DMS153 treated with DMSO at 0.1 percent for 48 hours (cell line): ENCODE measurements at regions not wholly inside any gene's neighbourhood (a gene's known extent, or its start where the extent isn't known, plus 50 kb on each side); places are given as distances from the start of the nearest gene placed in this dataset.
A peak's percentile ranks its signal among the peaks of the same experiment; 100 is the strongest.
"Not testable (repeated sequence)": the region's sequence is repeated elsewhere in the genome, so short reads cannot be mapped to it uniquely, and the experiment has no call there.

Experiments used
- DNase-seq: peaks from one replicate; lab custom pipeline; 2025; ENCODE audit not compliant: unreplicated experiment; lab: John Stamatoyannopoulos, UW

DNA sequence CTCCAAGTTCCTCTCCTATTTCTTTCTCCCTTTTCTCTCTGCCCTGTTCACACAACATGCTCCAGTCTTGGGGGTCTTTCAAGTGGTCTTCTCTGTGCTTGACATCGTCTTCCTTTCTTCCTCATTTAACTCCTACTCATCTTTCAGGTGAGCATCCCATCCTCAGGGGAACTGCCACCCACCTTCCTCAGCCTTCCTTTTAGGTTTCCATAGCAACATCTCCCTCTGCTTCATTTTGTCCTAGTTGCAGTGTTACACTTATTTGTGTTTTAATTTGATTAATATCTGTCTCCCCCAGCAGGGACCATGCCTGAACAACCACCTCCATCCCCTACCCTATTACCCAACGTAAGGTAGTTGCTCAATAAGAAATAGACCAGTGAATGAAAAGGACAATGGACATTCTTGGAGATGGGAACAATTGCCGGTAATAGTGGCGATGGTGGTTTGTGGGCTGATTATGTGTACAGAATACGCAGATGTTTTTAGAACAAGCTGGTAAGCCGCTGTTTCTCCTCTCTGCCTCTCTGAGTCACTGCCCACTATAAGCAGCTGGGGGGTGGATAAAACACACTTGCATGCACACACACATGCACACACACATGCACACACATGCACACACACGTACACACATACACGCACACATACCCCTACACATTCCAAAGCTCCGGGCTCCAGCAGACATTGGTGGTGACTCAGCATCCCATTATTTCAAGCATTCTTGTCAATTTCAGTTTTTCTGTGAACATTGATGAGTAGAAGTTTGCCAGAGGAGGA lies 251.6 kb downstream of the GATA3 start:
- DNase-seq = no peak

DNA sequence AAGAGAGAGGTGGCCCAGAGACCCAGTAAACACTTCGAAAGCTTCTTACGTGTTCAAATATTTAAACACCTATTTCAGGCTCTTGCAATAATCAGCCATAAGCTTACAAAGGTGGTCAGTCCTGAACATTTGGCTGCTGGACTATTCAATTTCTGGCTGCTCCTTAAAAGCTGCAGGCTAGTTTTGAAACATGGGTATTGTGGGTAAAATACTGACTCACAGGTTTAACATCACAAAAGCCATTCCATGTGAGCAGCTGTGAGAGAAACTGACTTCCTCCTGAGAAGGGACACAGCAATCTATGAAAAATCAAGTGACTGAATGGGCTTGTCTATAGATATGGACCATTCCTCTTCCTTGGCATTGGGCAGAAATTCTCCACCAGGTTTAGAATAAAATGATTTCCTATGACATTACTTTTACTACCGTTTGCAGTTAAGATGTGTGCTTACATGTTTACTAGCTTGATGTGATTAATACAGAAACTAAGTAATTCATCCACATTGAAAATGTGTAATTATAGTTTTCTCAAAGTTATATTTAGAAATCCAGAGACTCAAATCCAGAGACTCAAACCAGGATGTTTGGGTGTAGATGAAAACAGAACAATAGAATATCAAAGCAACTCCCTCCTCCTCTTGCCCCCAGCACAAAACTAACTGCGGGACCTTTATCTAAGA lies 252.3 kb downstream of the GATA3 start:
- no peak for DNase-seq

DNA sequence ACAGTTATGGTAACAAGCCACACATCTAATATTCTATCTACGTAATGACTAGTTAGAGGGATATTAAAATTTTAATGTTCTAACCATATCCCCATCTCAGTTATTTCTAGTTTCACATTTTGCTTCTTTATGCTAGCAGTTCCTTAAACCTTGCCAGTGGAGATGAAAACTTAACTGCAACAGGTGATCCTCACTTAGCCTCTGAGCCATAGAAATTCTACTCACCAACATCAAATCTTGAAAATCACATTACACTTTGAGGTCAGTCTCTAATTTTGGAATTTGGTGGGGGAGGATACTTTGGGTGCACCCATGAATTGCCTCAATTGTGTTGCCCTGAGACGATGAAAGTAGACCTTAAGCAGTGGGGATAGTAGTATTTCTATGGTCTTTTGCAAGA lies 256.4 kb downstream of the GATA3 start:
- DNase-seq = no peak

DNA sequence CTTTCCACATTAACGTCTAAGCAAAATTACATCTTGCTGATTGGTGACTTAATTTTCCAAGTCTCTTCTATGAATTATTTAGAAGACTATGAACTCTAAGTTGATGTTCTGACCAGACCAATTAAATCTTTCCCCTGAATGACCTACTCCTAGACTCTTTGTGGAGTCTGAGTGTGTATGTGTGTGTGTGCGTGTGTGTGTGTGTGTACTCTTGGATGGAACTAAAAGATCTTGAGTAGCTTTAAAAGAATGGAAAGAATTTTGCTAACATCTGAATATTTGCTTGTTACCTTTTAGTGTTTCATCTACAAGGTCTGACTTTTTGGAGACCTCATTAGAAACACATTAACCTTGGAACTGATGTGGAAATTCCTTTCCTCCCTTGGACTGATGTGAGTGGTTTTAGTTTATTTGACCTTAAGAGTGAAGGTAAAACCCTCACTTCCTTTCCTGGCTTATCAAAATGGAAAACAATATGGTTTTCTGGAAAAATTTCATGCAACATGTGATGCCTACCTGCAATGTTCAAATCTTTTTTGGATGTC lies 257.1 kb downstream of the GATA3 start:
- DNase-seq = no peak

DNA sequence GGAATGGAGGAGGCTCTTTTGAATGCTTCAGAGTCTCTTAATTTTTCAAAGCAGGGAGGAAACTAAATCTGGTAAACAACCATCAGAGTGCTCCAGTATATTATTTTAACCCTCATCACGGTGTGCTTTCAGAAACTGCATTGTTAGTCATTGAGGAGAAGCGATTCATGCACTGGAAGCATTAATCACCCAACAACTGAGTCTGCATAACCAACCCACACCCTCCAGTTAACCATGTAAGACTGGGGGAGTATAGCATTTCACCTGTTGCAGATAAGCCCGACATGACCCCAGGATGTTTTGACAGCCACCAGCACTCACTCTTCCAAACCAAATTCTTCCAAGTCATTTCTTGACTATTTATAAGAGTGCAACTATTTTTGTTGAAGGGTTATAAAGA lies 257.6 kb downstream of the GATA3 start:
- no peak for DNase-seq

DNA sequence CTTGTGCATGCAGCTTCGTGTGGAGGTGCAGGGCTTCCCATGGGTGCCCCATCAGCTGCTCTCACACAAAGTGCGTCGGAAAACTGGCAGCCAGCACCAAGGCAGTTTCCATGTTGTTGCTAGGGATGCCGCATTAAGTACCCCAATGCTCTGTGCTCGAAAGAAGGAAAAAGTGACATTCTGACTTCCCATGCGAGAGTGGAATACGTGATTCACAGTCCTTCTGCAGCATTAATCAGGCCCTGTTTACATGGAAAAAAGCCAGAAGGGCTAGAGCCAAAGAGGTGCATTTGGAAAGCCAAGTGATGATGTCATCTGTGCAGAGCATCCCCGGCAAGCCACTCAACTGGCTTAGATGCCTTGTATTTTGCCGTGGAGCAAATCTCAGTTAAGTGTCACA lies 258.3 kb downstream of the GATA3 start:
- DNase-seq = no peak

DNA sequence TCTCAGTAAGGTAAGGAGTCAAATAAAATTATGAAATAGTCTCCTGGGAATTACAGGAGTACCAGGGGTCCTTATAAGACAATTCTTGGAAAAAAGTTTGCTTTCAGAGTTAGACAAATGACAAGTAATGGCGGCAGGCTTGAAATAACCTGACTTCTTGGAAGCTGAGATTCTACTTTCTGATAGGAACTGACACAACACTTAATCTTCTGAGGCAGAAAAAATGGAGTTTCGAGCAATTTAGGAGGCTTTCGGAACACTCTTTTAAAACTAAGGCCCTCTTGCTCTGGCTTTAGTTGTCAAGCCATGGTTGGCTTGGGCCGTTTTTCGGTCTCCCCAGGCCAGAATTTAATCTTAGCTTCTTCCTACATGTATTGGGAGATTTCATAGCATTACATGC lies 260.0 kb downstream of the GATA3 start:
- DNase-seq = no peak

DNA sequence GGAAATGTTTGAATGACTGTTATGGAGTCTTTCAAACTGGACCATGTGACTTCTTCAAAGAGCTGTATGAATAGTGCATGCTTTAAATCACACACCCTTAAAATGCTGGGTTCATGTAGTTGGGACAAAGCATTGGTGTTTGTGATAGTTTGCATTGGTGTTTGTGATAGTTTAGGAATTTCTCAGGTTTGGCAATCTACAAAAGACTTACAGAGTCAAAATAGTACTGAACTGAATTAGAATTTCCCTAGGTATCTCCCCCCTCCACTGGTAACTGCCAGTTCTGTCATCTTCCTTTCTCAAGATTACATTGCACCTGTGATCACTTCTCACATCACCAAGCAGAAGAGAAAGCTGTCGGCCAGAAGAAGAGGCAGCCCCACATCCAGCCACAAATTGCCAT lies 261.1 kb downstream of the GATA3 start:
- DNase-seq = no peak

DNA sequence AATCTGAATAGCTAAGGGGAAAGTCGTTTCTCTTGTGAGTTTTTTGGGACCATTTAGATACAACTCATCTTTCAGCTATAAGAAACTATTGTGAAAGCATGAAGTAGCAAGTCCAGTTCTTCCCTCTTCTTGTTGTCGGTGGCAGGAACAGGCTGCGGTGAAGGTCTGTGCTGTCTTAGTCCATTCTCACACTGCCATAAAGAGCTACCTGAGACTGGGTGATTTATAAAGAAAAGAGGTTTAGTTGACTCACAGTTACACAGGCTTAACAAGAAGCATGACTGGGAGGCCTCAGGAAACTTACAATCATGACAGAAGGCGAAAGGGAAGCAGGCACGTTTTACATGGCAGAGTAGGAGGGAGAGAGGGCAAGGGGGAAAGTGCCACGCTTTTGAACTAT lies 261.8 kb downstream of the GATA3 start:
- DNase-seq = no peak

DNA sequence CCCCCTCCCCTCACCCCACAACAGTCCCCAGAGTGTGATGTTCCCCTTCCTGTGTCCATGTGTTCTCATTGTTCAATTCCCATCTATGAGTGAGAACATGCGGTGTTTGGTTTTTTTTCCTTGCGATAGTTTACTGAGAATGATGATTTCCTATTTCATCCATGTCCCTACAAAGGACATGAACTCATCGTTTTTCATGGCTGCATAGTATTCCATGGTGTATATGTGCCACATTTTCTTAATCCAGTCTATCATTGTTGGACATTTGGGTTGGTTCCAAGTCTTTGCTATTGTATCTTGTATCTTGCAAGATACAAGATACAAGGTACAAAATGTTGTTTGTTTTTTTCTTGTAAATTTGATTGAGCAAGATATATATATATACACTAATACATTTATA lies 263.9 kb downstream of the GATA3 start:
- DNase-seq = not testable (repeated sequence)

DNA sequence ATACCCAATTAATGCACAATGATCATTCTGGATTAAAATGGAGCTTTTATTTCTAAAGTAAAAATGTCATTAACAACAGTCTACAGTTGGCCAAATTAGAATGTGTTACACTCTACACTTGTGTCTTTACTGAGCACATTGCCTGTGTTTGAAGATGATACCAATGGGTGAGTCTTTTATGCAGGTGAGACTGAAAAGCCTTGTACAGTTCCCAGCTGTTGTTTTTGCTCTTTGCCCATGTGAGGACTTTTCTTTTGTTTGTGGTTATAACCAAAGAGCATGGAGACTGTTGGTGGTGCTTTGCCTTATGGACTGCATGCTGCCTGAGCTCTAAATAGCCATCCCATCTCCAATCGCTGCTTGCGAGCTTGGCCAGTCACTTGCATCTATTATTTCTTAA lies 264.5 kb downstream of the GATA3 start:
- no peak for DNase-seq

DNA sequence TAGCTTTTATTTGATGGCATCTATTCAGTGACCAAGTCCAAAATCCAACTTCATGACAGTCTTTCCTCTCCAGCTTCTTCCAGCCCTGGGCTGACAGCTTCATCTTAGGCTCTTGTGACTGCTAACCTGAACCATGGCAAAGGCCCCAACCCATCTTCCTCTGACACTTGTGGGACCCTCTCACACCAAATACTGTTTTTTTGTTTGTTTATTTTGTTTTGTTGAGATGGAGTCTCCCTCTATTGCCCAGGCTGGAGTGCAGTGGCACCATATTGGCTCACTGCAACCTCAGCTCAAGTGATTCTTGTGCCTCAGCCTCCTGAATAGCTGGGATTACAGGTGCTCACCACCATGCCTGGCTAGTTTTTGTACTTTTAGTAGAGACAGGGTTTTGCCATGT lies 265.2 kb downstream of the GATA3 start:
- no peak for DNase-seq

DNA sequence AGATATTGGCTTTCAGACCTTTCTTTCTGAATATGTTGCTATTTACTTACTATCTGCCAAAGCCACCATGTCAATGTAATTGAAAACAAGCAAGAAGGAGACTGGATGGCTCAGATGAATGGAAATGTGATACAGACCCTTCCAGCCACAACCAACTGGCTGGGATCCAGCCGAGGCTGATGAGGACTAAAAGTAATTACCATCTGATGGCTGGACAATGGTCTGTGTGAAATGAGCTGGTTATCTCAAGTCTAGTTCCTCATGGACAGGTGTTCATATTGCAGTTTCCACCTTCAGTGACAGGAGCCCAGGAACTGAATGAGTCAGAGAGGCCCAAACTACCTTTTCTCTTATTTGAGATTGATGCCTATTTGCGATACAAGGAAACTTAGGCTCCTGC lies 267.5 kb downstream of the GATA3 start:
- DNase-seq = peak; percentile 16

DNA sequence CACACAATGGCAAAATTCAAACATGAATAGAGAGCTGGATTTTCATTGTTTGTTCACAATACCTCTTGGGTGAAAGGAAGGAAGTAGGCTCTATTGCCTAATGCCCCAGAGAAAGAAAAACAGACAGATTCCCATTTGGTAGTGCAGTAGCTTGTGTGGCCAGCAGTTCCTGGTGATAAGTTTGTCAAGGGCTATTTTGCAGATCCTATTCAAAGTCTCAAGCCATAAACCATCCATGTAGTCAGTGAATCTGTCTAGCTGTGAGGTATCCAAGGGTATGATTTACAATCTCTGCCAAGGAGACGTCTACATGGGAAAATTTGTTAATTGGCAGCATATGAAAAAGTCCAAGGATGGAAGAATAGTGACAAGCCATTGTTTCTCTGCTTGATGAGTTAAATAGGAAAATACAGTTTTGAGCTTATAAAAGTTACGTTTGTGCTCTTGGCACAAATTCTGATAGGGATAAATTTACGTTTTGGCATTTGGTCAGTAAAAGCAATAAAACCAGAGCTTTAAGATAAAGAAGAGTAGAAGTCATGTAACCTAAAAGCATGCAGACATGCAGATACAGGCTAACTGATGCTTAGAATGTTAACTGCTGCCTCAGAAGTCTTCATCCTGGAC lies 269.1 kb downstream of the GATA3 start:
- no peak for DNase-seq

DNA sequence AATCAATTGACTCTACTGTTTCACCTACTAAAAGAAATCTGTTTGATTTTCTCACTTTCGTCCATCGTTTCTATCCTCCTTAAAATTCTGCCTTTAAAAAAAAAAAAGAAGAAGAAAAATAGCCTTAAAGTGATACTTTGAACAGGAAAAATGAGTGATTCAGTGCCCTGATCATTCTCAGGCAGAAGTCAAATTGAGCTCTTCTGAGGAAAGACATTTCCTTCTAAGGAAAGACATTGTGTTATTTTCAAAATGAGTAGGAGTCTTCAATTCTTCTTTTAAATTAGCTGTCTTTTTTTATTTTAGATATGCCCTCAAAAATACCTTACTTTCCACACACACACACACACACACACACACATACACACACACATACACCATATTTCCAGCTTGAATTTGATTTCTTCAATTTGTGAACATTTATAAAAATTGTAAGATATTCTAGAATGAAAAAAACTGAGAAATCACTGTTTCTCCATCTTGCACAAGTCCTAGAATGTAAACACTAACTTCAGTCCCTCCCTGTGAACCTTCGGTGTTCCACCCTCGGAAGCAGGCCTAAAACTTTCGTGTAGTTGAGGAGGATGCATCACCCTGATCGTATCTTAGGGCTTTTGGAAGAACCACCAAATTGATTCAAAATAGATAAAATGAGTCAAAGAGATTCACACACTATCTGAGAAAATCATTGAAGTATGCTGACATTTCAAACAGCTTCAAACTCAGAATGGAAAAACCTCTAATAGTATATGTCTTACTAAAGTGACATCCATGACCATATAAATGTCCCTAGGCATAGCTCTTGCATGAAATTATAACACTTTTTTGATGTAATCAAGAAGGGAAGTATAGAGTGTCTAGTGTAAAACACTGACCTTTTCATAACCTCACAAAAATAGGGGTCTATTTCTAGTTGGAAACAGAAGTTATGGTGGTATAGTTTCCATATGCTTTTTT lies 270.8 kb downstream of the GATA3 start:
- DNase-seq = no peak

DNA sequence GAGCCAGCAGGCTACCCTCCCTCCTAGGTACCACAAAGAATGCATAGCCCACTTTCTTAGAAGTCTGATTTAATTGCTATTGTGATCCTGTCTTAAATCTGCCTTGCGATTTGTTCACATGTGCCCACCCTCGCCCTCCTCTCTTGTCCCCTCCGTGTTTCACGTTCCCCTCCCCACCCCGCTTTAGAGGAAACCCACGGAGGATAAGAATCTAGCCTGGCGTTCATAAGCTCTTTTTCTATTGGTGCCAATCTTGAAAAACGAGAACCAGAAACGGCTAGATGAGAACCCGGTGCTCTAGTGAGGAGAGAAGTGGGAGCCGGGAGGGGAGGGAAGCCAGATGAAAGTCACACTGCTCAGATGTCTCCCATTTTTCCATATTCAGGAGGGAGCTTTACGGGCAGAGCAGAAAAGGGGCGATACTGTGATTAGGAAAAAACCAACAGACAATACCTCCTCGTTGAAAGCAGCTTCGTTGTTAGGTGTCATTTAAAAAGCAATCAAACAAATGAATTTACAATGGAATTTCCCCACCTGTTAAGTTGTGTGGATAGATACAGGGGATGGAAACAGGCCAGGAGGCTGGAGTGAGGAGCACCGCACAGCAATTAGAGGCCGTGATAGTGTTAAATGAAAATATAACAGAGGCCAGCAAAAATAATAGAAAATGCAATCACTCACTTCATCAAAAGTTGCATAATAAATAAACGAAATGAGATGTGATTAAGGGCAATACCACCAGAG lies 272.1 kb downstream of the GATA3 start:
- no peak for DNase-seq

DNA sequence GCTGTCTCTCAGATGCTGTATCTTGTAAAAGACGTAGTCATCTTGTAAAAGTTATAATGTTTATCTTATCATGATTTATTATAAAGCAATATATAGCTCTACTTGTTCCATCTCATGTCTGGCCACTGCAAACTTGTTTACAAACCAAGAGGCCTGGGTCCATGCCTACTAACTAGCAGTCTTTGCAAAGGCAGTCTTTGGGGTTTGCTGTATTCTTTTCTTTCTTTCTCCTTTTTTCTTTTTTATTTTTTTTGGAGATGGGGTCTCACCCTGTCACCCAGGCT lies 272.6 kb downstream of the GATA3 start:
- no peak for DNase-seq

DNA sequence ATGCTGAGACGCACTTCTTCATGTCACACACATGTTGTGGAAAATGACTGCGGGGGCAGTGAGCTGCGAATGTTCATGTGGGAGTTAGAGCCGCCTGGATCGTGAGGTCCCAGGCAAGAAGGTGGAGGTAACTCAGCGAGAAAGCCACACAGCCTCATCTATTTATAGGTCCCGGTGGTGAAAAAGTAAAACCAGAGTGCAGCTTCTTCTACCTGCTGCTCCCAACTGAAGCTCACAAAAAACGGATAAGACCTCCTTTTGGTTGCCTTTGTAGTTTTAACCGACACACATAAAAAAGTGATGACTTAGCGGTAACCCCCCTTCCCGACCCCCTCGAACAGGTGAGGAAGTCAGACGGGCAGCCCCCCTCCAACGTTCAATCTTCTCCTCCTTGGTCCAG lies 276.9 kb downstream of the GATA3 start:
- no peak for DNase-seq

DNA sequence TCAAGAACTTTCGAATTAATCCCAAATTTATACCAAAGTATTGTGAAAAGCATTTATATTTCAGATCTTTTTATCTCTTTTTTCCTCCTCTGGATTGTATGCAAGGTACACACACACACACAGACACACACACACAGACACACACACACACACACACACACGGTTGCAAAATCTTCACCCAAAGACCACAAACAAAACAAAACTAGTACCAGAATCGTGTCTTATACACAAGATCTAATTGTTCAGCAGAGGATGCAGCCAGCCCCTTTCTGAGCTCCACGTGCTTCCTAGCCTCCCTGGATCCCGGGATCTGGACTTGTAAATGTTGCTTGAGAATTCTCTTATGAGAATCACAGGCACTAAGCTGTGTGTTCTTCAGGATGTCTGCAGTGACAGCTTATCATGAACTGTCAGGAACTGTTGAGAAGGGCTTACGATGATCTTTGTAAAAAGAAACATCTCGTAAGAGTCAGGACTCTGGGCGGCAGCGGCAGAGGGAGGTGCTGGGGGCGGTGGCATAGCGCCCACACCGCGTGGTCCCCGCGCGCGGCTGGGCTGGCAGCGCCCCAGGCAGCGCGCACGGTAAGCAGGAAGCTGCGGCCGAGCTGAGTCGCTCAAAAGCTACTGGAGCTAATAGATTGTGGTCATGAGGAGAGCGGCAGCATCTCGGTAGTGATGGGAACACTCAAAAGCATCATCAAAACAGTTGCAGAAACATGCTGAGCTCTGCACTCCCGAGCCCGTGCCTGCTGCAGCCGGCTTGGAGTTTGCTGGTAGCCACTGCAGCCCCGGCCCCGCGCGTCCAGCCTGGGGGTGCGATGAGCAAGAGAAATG lies 277.6 kb downstream of the GATA3 start:
- DNase-seq = no peak

DNA sequence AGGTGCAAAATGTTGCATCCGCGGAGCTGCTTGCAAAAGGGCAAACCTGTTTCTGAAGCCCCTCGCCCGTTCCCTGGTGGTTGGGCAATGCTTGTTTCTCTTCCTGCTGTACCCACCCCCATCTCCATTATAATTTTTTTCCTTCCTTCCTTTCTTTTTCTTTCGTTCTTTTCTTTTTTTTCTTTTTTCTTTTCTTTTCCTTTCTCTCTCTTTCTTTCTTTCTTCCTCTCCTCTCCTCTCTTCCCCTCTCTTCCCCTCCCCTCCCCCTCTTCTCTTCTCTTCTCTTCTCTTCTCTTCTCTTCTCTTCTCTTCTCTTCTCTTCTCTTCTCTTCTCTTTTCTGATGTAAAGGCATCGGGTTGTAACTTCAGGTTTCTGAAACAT lies 278.2 kb downstream of the GATA3 start:
- no peak for DNase-seq
